Endothelial cell of umbilical vein (primary cell): ENCODE measurements at regions not wholly inside any gene's neighbourhood (a gene's known extent, or its start where the extent isn't known, plus 50 kb on each side); places are given as distances from the start of the nearest gene placed in this dataset.

Experiments
- BruUV-seq: library from RNA; stranded (reverse); fragments of 400-500 nt; replicated peaks from 2 replicates; lab custom pipeline; 2021; lab: Mats Ljungman, UMichigan
- CTCF ChIA-PET: fragments of 300-600, 350-600 bp; sonication (Branson Sonifier 250); formaldehyde crosslinking; loops from one replicate; lab custom pipeline; 2021; ENCODE audit warnings: antibody characterized with exemption, inconsistent platforms; lab: Charles Lee
- POLR2A ChIA-PET: fragments of 300-600, 350-600 bp; sonication (Branson Sonifier 250); formaldehyde crosslinking; loops from one replicate; lab custom pipeline; 2021; ENCODE audit warnings: antibody characterized with exemption, inconsistent platforms; lab: Charles Lee
- DNase-seq: peaks from one replicate; pipeline ENCODE4 v3.0.0-alpha.2; 2011; ENCODE audit warnings: low read depth, low spot score
- FAIRE-seq: peaks from 2 replicates; lab custom pipeline; 2011; peaks lifted over from hg19 to GRCh38; lab: Jason Lieb, UNC
- H2AFZ ChIP-seq: 2 replicates; pipeline ENCODE4 v1.6.0; 2012; ENCODE audit warnings: low read depth, low read length, control low read depth, inconsistent platforms
- H3K27ac ChIP-seq: 2 replicates; pipeline ENCODE4 v1.5.1; 2011; ENCODE audit warnings: low read depth, mild to moderate bottlenecking, control low read depth, low read length, moderate library complexity; ENCODE audit not compliant: insufficient read depth
- H3K27me3 ChIP-seq, 2 experiments: 2 replicates each; pipeline versions ENCODE4 v1.6.0 to v1.6.1; 2011; ENCODE audit warnings: low read length in 2 of 2, mixed read lengths in 1 of 2; ENCODE audit not compliant: control insufficient read depth in 2 of 2, insufficient read depth in 2 of 2
- H3K36me3 ChIP-seq, 2 experiments: 2 replicates in 1 of 2; 3 replicates in 1 of 2; pipeline ENCODE4 v1.5.1; 2011; ENCODE audit warnings: low read length in 2 of 2, mild to moderate bottlenecking in 1 of 2, moderate library complexity in 1 of 2; ENCODE audit not compliant: control insufficient read depth in 2 of 2, insufficient read depth in 2 of 2; ENCODE audit errors: extremely low read depth in 1 of 2
- H3K4me1 ChIP-seq: 3 replicates; pipeline ENCODE4 v1.5.1; 2011; ENCODE audit warnings: mild to moderate bottlenecking, low read length; ENCODE audit not compliant: control insufficient read depth, insufficient read depth; ENCODE audit errors: extremely low read depth
- H3K4me2 ChIP-seq: 2 replicates; pipeline ENCODE4 v1.6.1; 2011; ENCODE audit warnings: low read length, control low read depth, mixed read lengths; ENCODE audit not compliant: insufficient read depth
- H3K4me3 ChIP-seq, 3 experiments: fragments of 200-600 bp in 1 of 3; sonication (generic), shearing (Covaris generic) in 1 of 3; replicated peaks in 1 of 3; 2 replicates each; pipeline ENCODE4 v1.5.1; 2011 to 2016; ENCODE audit warnings: control low read depth in 3 of 3, low read length in 3 of 3, mild to moderate bottlenecking in 2 of 3, inconsistent platforms in 1 of 3, low read depth in 1 of 3, moderate library complexity in 1 of 3; ENCODE audit not compliant: insufficient read depth in 1 of 3
- H3K79me2 ChIP-seq: 2 replicates; pipeline ENCODE4 v1.6.0; 2012; ENCODE audit warnings: low read length, inconsistent platforms; ENCODE audit not compliant: control insufficient read depth, insufficient read depth
- H3K9ac ChIP-seq: replicated peaks from 2 replicates; pipeline ENCODE3; 2011; ENCODE audit warnings: low read length, control low read depth; ENCODE audit not compliant: insufficient read depth; ENCODE audit errors: extremely low read depth
- H3K9me1 ChIP-seq: replicated peaks from 3 replicates; pipeline ENCODE4 v1.6.0; 2011; ENCODE audit warnings: mild to moderate bottlenecking, low read length; ENCODE audit not compliant: control insufficient read depth, insufficient read depth; ENCODE audit errors: extremely low read depth
- H3K9me3 ChIP-seq: replicated peaks from 2 replicates; pipeline ENCODE4 v1.5.1; 2012; ENCODE audit warnings: low read length, inconsistent platforms; ENCODE audit not compliant: control insufficient read depth, insufficient read depth
- H4K20me1 ChIP-seq: replicated peaks from 2 replicates; pipeline ENCODE3; 2011; ENCODE audit warnings: mild to moderate bottlenecking, low read length; ENCODE audit not compliant: control insufficient read depth, insufficient read depth; ENCODE audit errors: extremely low read depth
- EZH2 ChIP-seq: IDR thresholded peaks from 2 replicates; pipeline ENCODE4 v1.6.1; 2012; ENCODE audit warnings: borderline replicate concordance, low read depth, mild to moderate bottlenecking, moderate library complexity, low read length, inconsistent platforms; ENCODE audit not compliant: severe bottlenecking
- FOS ChIP-seq: IDR thresholded peaks from 2 replicates; pipeline ENCODE4 v1.6.1; 2011; ENCODE audit warnings: mild to moderate bottlenecking, low read length, moderate library complexity, borderline replicate concordance; ENCODE audit not compliant: insufficient read depth
- GATA2 ChIP-seq: IDR thresholded peaks from 2 replicates; pipeline ENCODE4 v1.7.0; 2011; ENCODE audit warnings: low read depth, mild to moderate bottlenecking, moderate library complexity, mixed read lengths, low read length; ENCODE audit not compliant: insufficient read length, insufficient read depth
- JUN ChIP-seq: IDR thresholded peaks from 2 replicates; pipeline ENCODE4 v1.6.1; 2011; ENCODE audit warnings: borderline replicate concordance, low read depth; ENCODE audit not compliant: insufficient read length, insufficient read depth
- MAX ChIP-seq: IDR thresholded peaks from 2 replicates; pipeline ENCODE4 v1.6.1; 2011; ENCODE audit not compliant: insufficient read depth, insufficient read length
- MYC ChIP-seq: IDR thresholded peaks from one replicate; pipeline ENCODE4 v1.6.1; 2011; ENCODE audit warnings: mild to moderate bottlenecking, low read depth, low read length
- POLR2A ChIP-seq: IDR thresholded peaks from 2 replicates; pipeline ENCODE4 v1.6.1; 2012; ENCODE audit warnings: low read depth, mild to moderate bottlenecking, control low read depth, low read length
- POLR2AphosphoS5 ChIP-seq: IDR thresholded peaks from 2 replicates; pipeline ENCODE4 v1.6.1; 2012; ENCODE audit warnings: low read depth, mild to moderate bottlenecking, control low read depth, low read length, moderate library complexity; ENCODE audit not compliant: insufficient read depth
- dilution Hi-C: fragments of 300-500 bp; cut with MboI; formaldehyde crosslinking; loops from one replicate; pipeline ENCODE4 v1.15.0; 2019; ENCODE audit warnings: low sequenced_read_pairs; ENCODE audit not compliant: extremely low pct_ligation_motif_present
- intact Hi-C: fragments of 100-400 bp; cut with micrococcal nuclease; formaldehyde crosslinking; loops from one replicate; pipeline ENCODE4 v1.10.0; 2022
- TF ChIP-seq, protein P1 (sequence below), 2 donors: IDR thresholded peaks; 1 replicate in 1 of 2; 2 replicates in 1 of 2; pipeline ENCODE4 v1.5.1; 2011; ENCODE audit warnings: low read length in 2 of 2, mild to moderate bottlenecking in 2 of 2, moderate library complexity in 2 of 2, control low read depth in 1 of 2, inconsistent platforms in 1 of 2, low read depth in 1 of 2; ENCODE audit not compliant: insufficient read depth in 1 of 2; ENCODE audit errors: extremely low read depth in 1 of 2

DNA sequence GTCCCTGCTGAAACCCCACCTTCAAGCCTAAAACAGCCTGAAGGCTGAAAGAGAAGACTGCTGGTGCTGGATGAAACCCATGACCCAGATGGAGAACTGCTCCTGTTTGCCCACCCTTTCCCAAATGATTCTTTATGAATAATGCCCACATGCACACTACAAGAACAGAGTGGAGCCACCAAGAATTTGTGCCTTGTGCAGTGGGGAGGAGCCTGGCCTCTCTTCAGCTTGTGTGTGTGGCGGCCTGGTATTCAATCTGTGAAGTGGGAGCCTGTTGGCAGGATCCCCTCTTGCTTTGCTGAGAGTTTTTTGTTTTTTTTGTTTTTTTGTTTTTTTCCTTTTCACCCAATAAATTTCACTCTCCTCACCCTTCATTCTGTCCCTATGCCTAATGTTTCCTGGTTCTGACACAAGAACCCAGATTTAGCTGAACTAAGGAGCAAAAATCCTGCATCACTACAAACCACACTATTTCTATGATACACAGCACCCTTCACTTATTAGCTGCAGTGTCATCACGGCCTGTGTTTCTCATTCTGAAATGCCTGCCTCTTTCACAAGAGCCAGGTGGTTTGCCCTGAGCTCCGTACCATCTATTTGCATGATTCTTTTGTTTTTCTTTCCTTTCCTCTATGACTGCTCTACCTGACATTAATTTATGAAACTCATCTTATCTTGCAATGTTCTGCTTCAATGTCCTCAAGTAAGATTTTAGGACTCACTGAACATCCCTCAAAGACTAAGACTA is 585.5 kb upstream of the ATXN7L3B start:
- ChIA-PET CTCF (no interaction called here), POLR2A (no interaction called here)
- dilution Hi-C loops: no loop called here
- Histone ChIP-seq H3K27ac (no peak overlapping the region), H3K36me3 (no peaks in the 10 kb centered on the region), H3K4me1 (no peaks in the 10 kb centered on the region), H3K4me3 (no peak overlapping the region), H3K79me2 (no peaks in the 10 kb centered on the region), H3K9me3 (no peaks in the 10 kb centered on the region), H2AFZ (no peak overlapping the region), H4K20me1 (no peaks in the 10 kb centered on the region), H3K9me1 (no peaks in the 10 kb centered on the region), H3K9ac (no peak overlapping the region), H3K27me3 (no peaks in the 10 kb centered on the region), H3K4me2 (no peak overlapping the region)
- no peak for FAIRE-seq
- no peak for DNase-seq
- BruUV-seq: no TSS peak
- intact Hi-C loops: no loop called here
- TF ChIP-seq FOS (no peak), EZH2 (no peak), POLR2AphosphoS5 (no peak), GATA2 (no peak), JUN (no peak), MAX (no peak), MYC (no peak), POLR2A (no peak)
- TF ChIP-seq, protein P1, sequence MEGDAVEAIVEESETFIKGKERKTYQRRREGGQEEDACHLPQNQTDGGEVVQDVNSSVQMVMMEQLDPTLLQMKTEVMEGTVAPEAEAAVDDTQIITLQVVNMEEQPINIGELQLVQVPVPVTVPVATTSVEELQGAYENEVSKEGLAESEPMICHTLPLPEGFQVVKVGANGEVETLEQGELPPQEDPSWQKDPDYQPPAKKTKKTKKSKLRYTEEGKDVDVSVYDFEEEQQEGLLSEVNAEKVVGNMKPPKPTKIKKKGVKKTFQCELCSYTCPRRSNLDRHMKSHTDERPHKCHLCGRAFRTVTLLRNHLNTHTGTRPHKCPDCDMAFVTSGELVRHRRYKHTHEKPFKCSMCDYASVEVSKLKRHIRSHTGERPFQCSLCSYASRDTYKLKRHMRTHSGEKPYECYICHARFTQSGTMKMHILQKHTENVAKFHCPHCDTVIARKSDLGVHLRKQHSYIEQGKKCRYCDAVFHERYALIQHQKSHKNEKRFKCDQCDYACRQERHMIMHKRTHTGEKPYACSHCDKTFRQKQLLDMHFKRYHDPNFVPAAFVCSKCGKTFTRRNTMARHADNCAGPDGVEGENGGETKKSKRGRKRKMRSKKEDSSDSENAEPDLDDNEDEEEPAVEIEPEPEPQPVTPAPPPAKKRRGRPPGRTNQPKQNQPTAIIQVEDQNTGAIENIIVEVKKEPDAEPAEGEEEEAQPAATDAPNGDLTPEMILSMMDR (IDR thresholded peaks at IDR 0.05; ENCODE audit: extremely low read depth in 1 of 2, insufficient read depth in 1 of 2, low read depth in 1 of 2, low read length in 2 of 2): no peak
